ENCODE measurements at regions not wholly inside any gene's neighbourhood (a gene's known extent, or its start where the extent isn't known, plus 50 kb on each side); places are given as distances from the start of the nearest gene placed in this dataset.

DNA sequence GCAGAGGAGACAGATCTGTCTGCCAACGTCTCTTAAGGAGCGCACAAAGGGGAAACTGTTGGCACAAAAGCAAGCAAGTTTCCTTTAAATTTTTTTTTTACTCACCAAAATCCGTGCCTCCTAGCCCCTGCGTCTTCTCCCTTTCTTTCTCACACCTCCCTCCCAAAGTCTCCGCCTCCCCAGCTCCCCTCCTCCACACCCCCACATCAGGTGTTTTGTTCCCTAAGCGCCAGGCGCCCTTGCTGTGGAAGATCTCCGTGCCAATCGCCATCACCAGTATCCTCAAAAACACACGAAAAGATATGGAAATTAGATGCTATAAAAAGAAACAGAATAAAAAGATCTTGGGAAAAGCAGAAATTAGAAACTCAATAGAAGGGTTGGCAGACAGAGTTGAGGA is 87.6 kb downstream of the DRD1 start:
- TF ChIP-seq CTCF (conservative IDR thresholded peaks at IDR 0.05; ENCODE audit: low read length) (no peak), EZH2phosphoT487 (IDR thresholded peaks at IDR 0.05; ENCODE audit: borderline replicate concordance, low read depth, low read length) (no peak)
